ENCODE measurements at regions not wholly inside any gene's neighbourhood (a gene's known extent, or its start where the extent isn't known, plus 50 kb on each side); places are given as distances from the start of the nearest gene placed in this dataset.

DNA sequence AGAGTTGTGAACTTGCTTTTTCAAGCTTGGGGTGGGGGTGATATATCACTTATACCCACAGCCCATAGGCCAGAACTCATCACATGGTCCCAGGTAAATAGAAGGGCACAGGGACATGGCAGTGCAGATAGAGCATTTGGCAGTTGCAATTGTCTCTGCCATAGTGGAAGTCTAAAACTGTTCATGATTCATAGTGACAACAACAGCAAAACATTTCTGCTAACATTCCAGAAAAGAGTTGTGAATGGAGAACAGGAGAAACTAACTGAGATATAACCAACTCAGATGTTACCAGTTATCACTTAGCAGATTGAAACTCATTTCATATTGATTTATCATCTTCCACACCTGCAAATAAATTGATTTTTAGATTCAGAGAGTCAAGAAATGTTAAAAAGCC, 278.6 kb upstream of the KYNU start:
- CTCF ChIA-PET: no interaction called here
- Mint-ChIP-seq H3K27me3 (no peaks in the 10 kb centered on the region), H3K9me3 (no peaks in the 10 kb centered on the region), H3K4me3 (no peak overlapping the region), H3K36me3 (ENCODE audit: low read depth) (no peaks in the 10 kb centered on the region), H3K27ac (no peak overlapping the region), H3K4me1 (no peaks in the 10 kb centered on the region)
- TF ChIP-seq, protein P1, sequence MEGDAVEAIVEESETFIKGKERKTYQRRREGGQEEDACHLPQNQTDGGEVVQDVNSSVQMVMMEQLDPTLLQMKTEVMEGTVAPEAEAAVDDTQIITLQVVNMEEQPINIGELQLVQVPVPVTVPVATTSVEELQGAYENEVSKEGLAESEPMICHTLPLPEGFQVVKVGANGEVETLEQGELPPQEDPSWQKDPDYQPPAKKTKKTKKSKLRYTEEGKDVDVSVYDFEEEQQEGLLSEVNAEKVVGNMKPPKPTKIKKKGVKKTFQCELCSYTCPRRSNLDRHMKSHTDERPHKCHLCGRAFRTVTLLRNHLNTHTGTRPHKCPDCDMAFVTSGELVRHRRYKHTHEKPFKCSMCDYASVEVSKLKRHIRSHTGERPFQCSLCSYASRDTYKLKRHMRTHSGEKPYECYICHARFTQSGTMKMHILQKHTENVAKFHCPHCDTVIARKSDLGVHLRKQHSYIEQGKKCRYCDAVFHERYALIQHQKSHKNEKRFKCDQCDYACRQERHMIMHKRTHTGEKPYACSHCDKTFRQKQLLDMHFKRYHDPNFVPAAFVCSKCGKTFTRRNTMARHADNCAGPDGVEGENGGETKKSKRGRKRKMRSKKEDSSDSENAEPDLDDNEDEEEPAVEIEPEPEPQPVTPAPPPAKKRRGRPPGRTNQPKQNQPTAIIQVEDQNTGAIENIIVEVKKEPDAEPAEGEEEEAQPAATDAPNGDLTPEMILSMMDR (IDR thresholded peaks at IDR 0.05): no peak
- no peak for DNase-seq
- POLR2A ChIA-PET: no interaction called here
- no peak for ATAC-seq (ENCODE audit: low read depth)
- intact Hi-C loops (cut with micrococcal nuclease): no loop called here

DNA sequence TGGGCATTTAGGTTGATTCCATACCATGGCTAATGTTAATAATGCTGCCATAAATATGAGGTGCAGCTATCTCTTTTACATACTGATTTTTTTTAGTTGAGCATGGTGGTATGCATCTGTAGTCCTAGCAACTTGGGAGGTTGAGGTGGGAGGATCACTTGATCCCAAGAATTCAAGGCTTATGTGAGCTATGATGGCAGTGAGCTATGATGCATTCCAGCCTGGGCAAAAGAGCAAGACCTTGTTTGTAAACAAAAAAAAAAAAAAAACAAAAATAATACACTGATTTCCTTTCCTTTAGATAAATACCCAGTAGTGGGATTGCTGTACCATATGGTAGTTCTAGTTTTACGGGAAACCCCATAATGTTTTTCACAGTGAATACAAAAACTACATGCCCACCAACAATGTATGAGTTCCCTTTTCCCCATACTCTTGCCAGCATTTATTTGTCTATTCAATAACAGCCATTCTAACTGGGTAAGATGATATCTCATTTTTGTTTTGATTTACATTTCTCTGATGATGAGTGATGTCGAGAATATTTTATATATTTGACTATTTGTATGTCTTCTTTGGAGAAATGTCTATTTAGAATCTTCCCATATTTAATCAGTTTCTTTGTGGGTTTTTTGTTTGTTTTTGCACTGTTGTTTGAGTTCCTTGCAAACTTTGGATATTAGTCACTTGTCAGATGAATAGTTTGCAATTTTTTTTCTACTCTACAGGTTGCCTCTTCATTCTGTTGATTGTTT, 281.0 kb upstream of the KYNU start:
- Mint-ChIP-seq H3K27ac (no peak overlapping the region), H3K27me3 (no peaks in the 10 kb centered on the region), H3K4me1 (no peaks in the 10 kb centered on the region), H3K4me3 (no peak overlapping the region), H3K9me3 (no peaks in the 10 kb centered on the region), H3K36me3 (ENCODE audit: low read depth) (no peaks in the 10 kb centered on the region)
- ChIA-PET CTCF (no interaction called here), POLR2A (no interaction called here)
- DNase-seq (no peak), ATAC-seq (ENCODE audit: low read depth) (no peak)
- TF ChIP-seq, protein P1 (IDR thresholded peaks at IDR 0.05): no peak
- intact Hi-C loops (cut with micrococcal nuclease): no loop called here

DNA sequence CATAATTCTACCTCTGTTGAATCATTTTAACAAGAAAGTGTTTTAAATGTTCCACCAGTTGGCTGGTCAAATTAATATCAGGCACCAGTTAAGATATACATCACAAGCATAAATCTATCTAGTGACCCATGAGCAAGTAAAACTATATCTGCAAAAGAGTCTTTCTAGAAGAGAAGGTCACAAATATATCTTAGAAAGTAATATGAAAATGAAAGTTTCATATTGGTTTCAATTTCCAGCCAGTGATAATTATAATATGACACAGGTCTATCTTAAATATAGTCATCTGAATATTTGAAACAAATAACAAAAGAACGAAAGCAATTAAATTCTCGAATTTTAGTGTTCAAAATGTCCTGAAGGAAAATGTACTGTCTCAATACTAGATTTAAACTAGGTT, 282.5 kb upstream of the KYNU start:
- CTCF ChIA-PET: no interaction called here
- TF ChIP-seq, protein P1 (IDR thresholded peaks at IDR 0.05): no peak
- Mint-ChIP-seq H3K36me3 (ENCODE audit: low read depth) (no peaks in the 10 kb centered on the region), H3K9me3 (no peaks in the 10 kb centered on the region), H3K27me3 (no peaks in the 10 kb centered on the region), H3K4me3 (no peak overlapping the region), H3K27ac (no peak overlapping the region), H3K4me1 (no peaks in the 10 kb centered on the region)
- POLR2A ChIA-PET: no interaction called here
- DNase-seq (no peak), ATAC-seq (ENCODE audit: low read depth) (no peak)
- intact Hi-C loops (cut with micrococcal nuclease): no loop called here

DNA sequence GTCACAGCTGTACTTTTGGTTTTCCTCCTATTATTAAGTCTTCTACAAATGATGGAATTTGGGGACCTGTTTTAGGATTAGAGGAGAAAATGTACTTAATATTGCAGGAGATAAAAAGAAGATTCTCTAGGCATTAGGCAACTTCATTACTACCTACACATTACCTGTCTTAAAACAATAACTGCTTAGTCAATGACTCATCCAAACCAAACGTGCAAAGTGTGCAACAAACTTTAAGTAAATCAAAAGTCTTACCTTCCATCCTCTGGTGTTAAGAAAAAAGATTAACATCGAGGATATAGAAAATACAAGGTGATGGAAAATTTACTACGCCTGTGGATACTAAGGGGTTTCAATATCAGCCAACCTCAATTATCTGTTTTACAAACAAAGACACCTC, 285.3 kb upstream of the KYNU start:
- H3K4me1 Mint-ChIP-seq: peaks cover 2% of the 10 kb centered on the region
- H3K27ac Mint-ChIP-seq: no peak overlapping the region
- H3K36me3 Mint-ChIP-seq (ENCODE audit: low read depth): no peaks in the 10 kb centered on the region
- ChIA-PET POLR2A (no interaction called here), CTCF (no interaction called here)
- intact Hi-C loops (cut with micrococcal nuclease): no loop called here
- DNase-seq: no peak
- TF ChIP-seq, protein P1 (IDR thresholded peaks at IDR 0.05): no peak
- H3K9me3 Mint-ChIP-seq: no peaks in the 10 kb centered on the region
- no peaks in the 10 kb centered on the region for H3K27me3 Mint-ChIP-seq
- no peak overlapping the region for H3K4me3 Mint-ChIP-seq
- no peak for ATAC-seq (ENCODE audit: low read depth)

DNA sequence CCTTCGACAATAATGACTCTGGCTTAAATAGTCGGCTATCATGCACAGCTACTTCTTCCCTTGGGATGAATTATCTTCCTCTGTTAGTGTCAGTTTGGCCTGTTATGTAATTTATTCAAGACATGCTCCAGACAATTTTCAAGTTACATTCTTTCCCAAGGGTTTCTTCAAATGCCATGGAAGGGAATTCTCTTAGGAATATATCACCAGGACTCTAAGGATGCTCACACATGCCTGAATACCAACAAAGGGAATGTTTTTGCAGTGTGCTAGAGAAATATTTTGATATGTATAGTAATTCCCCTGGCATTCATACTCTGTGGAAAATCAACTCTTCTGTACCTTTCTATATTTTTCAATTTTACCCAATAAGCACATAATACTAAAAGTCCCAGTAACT, 286.0 kb upstream of the KYNU start:
- DNase-seq (no peak), ATAC-seq (ENCODE audit: low read depth) (no peak)
- H3K4me1 Mint-ChIP-seq: peaks cover 9% of the 10 kb centered on the region
- POLR2A ChIA-PET: no interaction called here
- no peak overlapping the region for H3K27ac Mint-ChIP-seq
- H3K9me3 Mint-ChIP-seq: no peaks in the 10 kb centered on the region
- TF ChIP-seq, protein P1 (IDR thresholded peaks at IDR 0.05): no peak
- CTCF ChIA-PET: no interaction called here
- intact Hi-C loops (cut with micrococcal nuclease): no loop called here
- no peaks in the 10 kb centered on the region for H3K36me3 Mint-ChIP-seq (ENCODE audit: low read depth)
- H3K27me3 Mint-ChIP-seq: no peaks in the 10 kb centered on the region
- H3K4me3 Mint-ChIP-seq: no peak overlapping the region
